Cardiac fibroblast (primary cell): ENCODE measurements at regions not wholly inside any gene's neighbourhood (a gene's known extent, or its start where the extent isn't known, plus 50 kb on each side); places are given as distances from the start of the nearest gene placed in this dataset.
A peak's percentile ranks its signal among the peaks of the same experiment; 100 is the strongest.
"Not testable (repeated sequence)": the region's sequence is repeated elsewhere in the genome, so short reads cannot be mapped to it uniquely, and the experiment has no call there.

Experiments used
- DNase-seq, 2 donors: peaks; one replicate each; pipeline versions ENCODE4 v3.0.0 to v3.0.0-alpha.2; 2010; ENCODE audit warnings: low read depth in 2 of 2
- H3K4me3 ChIP-seq, 2 donors: replicated peaks in 1 of 2; 1 replicate in 1 of 2; 2 replicates in 1 of 2; pipeline ENCODE4 v1.5.1; 2011; ENCODE audit warnings: low read depth in 2 of 2, low read length in 2 of 2, mild to moderate bottlenecking in 2 of 2, moderate library complexity in 1 of 2
- TF ChIP-seq, protein P1 (sequence below): IDR thresholded peaks from one replicate; pipeline ENCODE4 v1.5.1; 2011; ENCODE audit warnings: low read depth, mild to moderate bottlenecking, low read length, inconsistent platforms

- H3K4me3 ChIP-seq, result no peak overlapping the region
- TF ChIP-seq, protein P1, sequence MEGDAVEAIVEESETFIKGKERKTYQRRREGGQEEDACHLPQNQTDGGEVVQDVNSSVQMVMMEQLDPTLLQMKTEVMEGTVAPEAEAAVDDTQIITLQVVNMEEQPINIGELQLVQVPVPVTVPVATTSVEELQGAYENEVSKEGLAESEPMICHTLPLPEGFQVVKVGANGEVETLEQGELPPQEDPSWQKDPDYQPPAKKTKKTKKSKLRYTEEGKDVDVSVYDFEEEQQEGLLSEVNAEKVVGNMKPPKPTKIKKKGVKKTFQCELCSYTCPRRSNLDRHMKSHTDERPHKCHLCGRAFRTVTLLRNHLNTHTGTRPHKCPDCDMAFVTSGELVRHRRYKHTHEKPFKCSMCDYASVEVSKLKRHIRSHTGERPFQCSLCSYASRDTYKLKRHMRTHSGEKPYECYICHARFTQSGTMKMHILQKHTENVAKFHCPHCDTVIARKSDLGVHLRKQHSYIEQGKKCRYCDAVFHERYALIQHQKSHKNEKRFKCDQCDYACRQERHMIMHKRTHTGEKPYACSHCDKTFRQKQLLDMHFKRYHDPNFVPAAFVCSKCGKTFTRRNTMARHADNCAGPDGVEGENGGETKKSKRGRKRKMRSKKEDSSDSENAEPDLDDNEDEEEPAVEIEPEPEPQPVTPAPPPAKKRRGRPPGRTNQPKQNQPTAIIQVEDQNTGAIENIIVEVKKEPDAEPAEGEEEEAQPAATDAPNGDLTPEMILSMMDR, result no peak
- no peak for DNase-seq
Observed at GRCh38 chrX:82528525-82528924, 979.6 kb upstream of the POU3F4 start.

GRCh38 chrX:82534086-82534597 lies 973.9 kb upstream of the POU3F4 start:
- H3K4me3 ChIP-seq, result no peak overlapping the region
- DNase-seq, result no peak
- TF ChIP-seq, protein P1, result no peak

DNA sequence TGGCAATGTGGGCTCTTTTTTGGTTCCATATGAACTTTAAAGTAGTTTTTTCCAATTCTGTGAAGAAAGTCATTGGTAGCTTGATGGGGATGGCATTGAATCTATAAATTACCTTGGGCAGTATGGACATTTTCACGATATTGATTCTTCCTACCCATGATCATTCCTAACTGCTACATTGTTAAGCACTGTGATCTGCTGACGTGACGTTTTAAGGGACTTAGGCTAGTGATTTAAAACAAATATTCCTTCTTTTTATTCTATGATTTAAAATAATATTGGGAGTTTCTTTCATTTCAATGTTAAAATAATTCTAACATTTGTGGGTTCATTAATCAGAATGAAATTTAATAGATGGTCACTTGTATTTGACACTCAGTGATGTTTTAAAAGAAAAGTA lies 970.9 kb upstream of the POU3F4 start:
- DNase-seq, H3K4me3 ChIP-seq: not testable (repeated sequence)

- no peak overlapping the region for H3K4me3 ChIP-seq
- TF ChIP-seq, protein P1, result no peak
- no peak for DNase-seq
Observed at GRCh38 chrX:82541822-82542221, 966.3 kb upstream of the POU3F4 start.

GRCh38 chrX:82552201-82552600 lies 955.9 kb upstream of the POU3F4 start:
- H3K4me3 ChIP-seq, result not testable (repeated sequence)

DNA sequence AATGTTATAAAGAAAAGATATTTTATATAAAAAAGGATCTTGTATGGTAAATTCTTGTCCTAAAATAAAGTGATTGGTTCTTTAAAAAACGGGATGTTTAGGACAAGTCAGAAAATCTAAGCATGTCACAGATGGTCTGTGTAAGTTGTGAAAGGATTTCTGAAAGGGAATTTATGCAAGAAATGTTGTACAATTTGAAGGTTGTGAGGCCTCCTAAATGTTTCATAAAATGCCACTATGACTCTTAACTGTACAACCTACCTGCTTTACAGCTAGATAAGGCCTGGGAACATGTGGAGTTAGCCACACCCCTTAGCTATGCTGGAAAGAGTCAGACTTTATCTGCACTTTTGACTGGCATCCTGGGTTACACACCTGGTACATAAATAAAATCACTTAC lies 951.5 kb upstream of the POU3F4 start:
- TF ChIP-seq, protein P1, result no peak

More at GRCh38 chrX:82552201-82552600, 955.9 kb upstream of the POU3F4 start:
- not testable (repeated sequence) for DNase-seq

DNA sequence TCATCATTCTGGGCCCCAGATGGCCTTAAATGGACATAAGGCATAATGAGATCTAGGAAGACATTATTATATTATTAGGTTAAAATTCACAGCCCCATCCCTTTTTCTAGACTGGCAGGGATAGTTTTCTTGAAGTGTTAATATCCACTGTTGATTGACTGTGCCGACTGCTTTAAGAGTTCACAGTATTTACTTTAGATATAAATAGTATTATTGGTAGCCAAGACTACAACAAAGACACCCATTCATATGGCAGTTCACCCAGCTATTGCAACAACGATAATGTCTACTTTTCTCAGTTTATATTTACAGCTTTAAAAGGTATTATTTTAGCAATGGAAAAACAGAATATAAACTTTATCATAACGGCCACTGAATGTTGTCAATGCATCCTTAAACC lies 922.2 kb upstream of the POU3F4 start:
- DNase-seq, result no peak
- no peak overlapping the region for H3K4me3 ChIP-seq
- TF ChIP-seq, protein P1, result no peak

More for the DNA sequence above, 951.5 kb upstream of the POU3F4 start:
- DNase-seq, result no peak
- H3K4me3 ChIP-seq, result no peak overlapping the region

DNA sequence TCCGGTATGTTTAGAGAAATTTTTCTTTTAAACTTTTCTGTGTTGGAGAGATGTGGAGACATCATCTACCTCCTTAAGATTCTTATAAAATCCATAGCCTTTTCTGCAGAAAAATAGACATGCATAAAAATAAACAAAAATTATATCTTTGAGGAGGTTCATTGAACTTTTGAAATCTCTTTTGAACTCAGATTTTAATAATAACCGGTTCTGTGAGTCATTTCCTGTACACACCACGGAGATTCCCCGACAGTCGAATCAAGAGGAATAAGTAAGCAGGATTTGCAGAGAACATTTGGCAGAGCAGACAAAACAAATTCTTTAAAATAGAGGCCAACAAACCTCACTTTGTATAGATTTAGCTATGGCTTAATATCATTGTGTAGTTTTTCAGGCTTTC lies 918.7 kb upstream of the POU3F4 start:
- peak in 1 of 2 donors; percentile 32 for DNase-seq
- TF ChIP-seq, protein P1, result no peak
- no peak overlapping the region for H3K4me3 ChIP-seq
